ELF-1 (cell line): ENCODE measurements at regions not wholly inside any gene's neighbourhood (a gene's known extent, or its start where the extent isn't known, plus 50 kb on each side); places are given as distances from the start of the nearest gene placed in this dataset.

Experiments used
- DNase-seq: peaks from one replicate; pipeline ENCODE4 v3.0.0-alpha.2; 2016; ENCODE audit warnings: low read depth, low spot score

DNA sequence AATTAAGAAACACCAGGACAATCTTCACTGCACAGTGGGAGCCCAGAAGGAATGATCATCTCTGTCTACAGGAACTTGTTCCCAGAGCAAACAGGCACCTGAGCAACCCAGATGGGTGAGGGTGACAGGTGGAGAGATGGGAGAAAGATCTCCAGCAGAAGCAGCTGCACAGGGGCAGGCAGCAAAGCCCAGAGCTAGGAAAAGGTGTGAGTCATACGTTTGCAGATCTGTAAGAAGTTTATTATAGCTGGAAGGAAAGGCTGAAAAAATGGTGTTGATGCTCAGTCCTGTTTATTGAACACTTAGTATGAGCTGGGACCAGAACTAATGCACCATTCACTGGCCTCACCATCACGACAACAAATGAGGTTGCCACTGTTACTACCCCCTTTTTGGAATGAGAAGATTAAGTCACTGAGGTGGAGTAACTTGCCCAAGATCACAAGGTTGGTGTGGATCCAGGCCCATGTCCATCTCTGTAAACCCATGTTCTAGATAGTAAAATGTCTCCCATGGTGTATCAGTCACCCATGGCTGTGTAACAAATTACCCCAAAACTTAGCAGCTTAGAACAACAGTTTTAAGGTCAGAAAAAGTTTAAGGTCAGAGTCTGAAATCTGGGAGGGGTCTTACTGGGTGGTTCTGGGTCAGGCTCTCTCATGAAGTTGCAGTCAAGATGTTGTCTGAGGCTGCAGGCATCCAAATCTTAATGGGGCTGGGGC lies 506.9 kb downstream of the RPS24 start:
- DNase-seq = no peak

DNA sequence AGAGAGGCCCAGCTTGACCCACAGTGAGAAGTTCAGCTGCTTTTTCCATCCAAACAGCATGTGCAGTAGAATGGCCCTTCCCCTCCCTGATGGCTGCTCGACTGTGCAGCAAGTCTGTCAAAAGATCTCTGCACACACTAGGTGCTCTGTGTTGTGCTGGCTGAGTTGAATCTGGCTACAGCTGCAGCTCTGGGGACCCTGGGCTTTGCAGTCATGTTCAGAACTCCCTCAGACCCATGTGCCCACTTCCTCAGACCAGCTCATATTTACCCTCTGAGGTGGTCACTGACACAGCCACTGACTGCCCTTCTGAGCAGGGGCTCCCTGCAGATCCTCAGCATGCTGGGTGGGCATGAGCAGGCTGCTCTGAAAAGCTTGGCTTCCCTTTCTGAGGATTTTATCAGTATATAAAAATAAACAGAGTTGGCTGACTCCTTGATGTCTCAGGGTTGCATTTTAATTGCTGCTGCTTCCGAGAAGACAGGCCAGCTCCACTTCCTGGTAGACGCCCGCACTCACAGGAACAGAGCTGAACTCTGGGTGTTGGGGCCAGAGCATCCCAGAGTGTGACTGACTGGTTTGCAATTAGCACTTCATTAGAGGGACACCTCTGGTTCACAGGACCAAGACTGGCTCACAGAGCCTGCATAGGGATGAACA lies 507.9 kb downstream of the RPS24 start:
- no peak for DNase-seq

DNA sequence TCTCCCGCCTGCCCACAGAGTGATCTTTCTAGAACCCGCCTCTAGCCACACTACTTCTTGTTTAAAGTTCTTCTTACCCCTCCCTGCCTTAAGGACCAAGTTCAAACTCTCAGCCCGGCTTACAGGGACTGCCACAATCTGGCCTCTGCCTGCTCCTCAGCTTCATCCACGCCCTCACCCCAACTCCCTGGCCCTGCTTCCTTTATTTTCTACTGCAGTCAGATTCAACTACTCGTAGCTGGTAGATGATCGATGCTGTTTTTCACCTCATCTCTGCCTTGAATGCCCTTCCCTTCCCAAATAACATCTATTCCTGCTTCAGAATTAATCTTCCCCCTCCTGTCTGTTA lies 508.5 kb downstream of the RPS24 start:
- no peak for DNase-seq

DNA sequence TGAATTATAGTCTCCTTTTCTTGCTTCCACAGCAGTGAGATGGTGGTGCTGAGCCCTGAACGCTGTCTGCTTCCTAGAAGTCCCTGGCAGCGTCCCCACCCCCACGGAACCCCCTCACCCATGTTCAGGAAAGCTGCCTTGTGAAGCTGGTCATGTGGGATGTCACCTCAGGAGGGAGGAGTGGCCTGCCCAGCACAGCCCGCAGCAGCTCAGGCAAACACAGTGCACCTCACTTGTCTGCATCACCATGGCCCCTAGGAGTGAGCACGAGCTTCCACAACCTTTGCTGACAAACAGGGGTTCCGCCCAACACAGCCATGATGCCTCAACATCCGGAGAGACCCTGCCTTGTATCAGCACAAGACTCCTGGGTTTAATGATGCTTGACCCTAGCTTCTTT lies 508.9 kb downstream of the RPS24 start:
- no peak for DNase-seq

DNA sequence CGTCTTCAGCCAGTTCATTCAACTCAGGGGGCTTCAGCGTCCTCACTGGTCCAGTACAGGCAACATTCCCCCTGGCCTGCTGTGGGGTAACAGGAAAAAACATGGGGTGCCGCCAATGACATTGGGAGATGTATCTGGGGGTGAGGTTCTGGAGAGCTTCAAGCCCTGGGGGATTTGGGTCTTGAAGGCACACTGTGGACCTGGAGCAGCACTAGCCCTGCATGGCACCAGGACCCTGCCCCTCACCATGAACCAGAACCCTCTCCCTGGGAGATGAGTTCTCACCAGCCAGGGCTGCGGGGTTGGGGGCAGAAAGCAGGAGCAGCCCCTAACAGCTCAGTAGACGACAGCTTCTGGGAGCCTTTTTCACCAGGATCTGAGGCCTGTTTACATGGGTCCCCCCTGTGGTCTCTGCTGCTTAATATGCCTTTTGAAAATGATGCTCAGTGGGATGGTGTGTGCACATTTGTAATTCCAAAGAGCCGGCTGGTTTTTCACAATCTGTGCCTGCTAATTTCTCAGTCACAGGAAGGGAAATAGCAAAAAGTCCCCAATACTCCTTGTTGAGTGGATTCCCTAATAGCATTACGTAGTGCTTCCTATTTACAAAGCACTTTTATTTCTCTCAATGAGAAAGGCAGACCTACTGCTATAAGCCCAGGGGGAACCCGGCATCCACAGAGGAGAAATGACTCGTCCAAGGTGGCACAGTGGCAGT lies 509.5 kb downstream of the RPS24 start:
- no peak for DNase-seq

DNA sequence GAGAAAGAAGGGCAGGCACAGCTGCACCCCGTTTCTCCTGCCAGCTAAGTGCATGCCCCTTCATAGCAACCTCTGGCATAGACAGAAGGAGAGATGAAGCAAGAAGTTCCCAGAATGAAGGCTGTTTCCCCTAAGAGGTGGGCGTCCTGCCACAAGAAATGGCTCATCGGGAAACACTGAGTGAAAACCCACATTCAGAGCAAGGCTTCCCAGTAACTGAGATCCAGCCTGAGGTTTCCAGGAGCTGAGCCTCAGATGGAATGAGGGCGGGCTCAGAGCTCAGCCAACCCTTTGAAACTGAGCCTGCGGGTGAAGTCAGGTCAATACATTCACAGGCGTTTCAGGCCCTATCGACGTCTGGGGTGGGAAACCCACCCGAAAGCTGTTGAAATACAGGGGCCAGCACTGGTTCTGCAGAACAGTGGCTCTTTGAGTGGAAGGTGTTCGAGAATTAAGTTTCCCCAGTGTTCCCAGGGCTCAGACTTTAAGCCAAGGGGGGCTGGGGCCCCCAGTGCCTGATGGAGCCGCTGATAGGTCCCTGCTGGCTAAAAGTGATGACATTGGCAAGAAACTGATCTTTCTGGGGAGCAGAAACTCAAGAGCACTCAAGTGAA lies 510.2 kb downstream of the RPS24 start:
- DNase-seq = peak; percentile 56

DNA sequence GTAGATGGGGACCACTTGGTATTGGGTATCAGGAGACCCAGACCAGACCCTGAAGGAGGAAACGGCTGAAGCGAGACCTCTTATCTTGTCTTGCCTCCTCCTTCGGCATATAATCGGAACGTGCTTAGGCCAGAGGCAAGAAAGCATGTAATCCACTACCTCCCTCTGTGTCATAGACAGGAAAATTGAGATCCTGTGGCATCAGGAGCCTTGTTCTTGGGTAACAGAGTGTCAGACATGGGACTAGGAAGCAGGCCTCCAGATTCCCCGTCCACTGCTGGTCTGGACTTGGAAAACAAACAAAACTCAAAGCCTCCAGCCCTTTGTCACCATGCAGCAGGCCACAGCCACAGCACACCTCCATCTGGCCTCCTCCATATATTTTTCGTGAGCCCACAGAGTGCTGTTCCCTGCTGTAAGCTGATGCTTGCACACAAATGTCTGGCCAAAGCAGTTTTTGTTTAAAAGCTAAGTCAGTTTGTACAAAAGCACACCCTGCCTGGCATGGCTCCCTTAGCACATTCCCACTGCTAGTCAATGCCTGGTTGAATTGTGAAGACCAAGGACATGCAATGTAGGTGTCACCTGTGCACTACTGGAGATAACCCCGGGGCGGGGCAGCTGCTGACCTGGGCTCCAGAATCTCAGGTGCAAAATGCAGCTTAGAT lies 510.9 kb downstream of the RPS24 start:
- DNase-seq = no peak

DNA sequence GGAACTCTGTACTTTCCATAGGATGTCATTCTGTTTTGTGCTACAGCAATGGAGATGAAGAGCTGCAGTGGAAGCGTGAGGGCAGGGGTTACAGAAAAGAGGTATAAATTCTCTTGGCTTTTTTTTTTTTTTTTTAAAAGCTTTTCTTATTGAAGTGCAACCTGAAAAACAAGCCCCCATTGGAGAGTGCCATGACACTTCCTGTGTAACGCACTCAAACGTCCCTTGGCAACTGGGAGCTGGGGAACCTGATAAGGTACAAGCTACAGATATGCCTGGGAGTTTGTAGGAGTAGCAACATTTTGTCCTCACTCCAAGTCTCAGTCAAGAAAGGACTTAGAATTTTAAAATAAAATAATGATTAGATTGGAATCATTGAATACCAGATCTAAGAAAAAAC lies 512.1 kb downstream of the RPS24 start:
- no peak for DNase-seq

DNA sequence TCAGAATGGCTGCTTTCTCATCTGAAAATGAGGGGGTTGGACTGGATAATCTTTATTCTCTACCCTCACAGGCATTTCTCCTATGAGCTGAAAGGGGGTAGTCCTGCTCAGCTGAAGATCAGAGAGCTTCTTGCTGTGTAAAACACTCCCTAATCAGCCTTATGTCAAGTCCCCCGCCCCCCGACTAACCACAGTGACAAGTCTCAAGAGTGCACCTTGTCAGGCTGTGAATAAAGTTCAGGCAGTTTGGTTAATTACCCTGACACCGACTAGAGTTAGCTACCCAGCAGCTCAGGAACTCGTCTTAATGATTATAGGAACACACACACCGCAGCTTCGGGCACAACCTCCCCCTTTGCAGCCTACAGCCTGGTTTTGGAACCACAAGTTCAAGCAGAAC lies 513.7 kb downstream of the RPS24 start:
- no peak for DNase-seq

DNA sequence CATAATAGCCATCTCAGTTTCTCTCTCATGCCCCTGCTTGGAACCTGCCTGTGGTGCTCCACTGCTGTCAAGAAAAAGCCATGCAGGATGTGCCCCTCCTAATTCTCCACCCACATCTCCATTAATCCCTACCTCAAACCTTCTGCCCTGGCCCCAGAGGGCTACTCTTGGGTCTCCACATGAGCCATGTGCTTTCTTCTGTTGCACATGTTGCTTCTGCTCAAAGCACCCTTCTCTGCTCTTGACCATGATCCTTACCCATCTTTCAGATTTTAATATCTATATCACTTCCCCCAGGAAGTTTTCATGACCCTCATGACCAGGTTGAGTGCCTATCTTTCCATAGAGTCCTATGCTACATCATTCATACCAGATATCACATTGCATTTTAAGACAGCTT lies 514.2 kb downstream of the RPS24 start:
- DNase-seq = no peak

DNA sequence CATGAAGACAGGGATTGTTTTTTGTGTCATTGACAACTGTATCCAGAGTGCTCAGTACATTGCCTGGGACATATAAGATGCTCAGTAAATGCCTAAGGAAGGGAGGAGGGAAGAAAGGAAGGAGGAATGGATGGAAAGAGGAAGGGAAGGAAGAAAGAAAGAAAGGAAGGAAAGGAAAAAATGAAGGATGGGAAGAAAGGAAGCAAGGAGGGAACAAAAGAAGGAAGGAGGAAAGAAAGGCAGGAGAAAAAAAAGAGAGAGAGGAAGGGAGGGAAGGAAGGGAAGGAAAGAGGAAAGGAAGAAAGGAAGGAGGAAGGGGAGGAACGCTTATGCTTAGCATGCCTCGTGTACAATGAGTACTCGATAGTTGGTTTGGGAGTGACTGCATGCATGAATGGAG lies 514.7 kb downstream of the RPS24 start:
- no peak for DNase-seq

DNA sequence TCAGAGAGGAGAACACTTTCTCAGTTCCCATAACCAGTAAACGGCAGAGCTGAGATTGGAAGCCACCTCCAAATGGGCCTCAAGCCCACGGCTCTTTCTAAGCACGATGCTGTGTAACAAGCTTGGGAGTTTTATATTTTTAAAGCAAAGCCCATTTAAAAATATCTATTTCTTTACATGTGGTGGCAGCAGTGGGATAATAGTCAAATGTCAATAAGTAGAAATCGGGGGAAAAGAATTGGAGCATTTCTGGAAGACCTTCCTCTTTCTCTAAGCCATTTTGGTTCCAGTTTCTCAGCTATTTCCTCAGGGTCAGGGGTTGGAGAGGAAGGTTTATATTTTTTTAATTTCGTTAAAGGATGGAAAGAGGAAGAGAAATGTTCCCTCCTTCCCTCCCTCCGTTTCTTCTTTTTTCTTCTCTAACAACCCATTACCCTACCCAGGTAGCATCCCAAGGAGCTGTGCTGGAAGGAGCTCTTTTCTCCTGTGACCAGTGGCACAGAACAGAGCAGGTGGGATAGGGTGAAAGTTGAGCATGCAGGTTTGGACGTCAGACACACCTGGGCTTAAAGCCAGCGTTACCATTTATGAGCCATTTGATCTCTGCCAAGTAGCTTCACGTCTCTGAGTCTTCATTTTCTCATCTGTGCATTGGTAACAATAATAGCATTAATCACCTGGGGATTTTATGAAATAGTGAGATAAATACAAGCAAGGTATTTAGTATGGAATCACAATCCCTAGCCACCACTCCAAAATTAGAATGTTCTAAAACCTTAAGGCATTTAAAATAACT lies 515.7 kb downstream of the RPS24 start:
- no peak for DNase-seq

DNA sequence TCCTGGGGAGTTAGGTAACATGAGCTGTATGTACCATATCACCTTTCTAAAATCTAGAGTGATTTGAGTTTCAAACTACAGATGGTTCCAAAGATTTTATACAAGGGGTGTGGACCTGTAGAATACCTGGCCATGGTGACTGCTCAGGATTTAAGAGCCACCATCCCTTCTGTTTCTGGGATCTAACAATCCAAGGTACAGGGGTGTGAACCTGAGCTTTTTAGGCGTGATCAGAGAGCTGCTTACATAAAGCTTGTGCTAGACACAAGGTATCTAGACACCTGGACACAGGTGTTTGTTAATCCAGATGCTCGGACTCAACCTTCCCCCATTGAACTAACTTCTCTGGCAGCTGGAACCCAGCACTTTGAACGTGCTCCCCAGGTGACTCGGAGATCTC lies 516.4 kb downstream of the RPS24 start:
- no peak for DNase-seq

DNA sequence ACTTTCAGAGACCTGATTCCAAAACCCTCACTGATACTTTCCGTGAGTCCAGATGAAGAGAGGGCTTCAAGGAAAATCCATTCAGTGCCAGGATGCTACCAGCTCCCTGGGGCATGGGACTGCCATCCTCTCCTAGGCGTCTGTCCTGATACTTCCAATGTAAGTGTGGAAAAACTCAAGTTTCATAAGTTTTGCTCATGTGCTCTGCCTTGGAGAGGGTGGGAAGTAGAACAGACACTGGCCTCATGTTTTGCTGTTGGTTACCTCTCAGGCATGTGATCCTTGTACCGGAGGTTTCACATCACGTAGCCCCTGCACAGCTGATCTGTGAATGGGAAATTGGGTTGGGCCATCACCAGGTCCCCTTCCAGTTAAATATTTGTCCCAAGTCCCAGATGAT lies 517.1 kb downstream of the RPS24 start:
- DNase-seq = no peak

DNA sequence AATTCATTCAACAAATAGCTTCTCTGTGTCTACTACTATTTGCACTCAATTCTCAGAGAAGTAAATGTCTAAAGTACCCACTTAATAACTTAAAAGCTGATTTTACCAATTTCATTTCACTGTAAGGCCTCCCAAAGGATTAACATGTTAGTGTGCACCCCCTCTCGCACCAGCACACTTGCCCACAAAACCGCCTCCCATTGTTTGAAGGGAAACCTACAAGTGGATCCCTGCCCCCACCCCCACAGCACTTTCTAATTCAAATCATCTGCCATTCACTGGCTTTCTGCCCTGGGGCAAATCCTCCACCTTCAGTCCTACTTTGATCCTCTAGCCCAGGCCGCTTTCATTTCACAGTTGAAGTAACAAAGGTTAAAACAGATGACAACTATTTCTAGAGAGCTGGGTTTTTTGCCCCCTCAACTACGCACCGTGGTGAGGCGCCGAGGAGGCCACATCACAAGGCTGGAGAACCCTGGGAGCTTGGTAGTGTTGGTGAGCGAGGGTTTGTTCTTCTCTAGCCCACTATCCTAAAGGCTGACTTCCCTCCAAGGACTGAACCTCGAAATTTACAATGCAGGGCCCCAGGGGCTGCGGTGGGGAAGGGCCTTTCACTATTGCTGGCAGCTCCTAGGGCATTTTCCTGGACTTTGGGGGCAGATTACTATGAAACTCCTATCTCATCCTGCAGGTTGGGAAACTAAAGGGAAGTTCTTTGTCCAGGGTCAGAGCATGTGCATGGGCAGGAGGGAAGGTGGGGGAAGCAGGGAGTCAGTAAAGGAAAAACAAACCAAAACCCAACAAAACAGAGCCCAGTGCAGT lies 517.4 kb upstream of the ZMIZ1 start:
- DNase-seq = peak; percentile 93

DNA sequence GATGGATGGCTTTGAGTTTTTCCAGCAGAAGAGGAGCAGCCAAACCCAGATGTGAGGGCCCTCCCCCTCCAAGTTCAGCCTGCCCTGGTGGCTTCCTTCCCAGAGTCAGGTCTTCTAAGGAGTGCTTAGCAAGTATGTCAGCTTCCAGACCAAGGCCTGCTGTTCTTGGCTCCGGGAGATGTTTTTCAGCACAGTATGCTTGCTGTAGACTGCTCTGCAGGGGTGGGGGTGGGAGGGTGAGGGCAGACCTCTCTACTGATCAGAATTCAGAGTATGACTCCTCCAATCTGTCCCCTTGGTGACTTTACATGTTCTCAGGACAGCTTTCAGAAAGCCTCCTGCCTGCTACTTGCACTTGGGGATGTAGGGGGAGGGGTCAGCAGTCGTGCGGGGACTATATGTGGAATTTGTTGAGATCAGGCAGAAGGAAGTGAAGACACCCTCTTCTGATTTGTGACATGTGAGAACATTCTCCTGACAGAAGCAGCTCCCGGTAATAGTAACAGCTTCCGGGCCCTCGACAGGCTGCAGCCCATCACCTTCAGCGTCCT lies 516.4 kb upstream of the ZMIZ1 start:
- peak; percentile 45 for DNase-seq

DNA sequence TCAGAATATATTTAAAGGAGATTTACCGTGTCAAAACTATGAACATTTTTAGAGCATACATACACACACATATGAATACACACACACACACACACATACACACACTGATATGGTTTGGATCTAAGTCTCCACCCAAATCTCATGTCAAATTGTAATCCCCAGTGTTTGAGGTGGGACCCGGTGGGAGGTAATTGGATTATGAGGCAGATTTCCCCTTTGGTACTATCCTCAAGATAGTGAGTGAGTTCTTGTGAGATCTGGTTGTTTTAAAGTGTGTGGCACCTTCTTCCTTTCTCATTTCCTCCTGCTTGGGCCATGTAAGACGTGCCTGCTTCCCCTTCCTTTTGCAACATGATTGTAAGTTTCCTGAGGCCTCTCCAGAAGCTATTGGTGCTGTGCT lies 515.0 kb upstream of the ZMIZ1 start:
- no peak for DNase-seq

DNA sequence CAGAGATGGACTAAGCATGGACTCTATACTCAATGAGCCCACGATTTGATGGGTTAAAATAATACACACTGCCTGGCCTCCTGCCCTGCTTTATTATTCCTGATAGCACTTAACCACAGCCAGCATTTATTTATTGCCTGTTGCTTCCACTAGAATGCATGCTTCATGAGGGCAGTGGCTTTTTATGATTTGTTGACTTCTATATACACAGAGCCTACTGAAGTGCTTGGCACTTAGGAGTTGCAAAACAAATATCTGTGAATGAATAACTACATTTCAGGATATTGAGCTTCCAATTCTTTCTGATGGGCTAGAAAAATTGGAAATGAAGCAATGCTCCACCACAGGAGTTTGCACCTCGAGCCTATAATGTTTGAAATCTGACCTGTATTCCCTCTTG lies 513.6 kb upstream of the ZMIZ1 start:
- DNase-seq = no peak

DNA sequence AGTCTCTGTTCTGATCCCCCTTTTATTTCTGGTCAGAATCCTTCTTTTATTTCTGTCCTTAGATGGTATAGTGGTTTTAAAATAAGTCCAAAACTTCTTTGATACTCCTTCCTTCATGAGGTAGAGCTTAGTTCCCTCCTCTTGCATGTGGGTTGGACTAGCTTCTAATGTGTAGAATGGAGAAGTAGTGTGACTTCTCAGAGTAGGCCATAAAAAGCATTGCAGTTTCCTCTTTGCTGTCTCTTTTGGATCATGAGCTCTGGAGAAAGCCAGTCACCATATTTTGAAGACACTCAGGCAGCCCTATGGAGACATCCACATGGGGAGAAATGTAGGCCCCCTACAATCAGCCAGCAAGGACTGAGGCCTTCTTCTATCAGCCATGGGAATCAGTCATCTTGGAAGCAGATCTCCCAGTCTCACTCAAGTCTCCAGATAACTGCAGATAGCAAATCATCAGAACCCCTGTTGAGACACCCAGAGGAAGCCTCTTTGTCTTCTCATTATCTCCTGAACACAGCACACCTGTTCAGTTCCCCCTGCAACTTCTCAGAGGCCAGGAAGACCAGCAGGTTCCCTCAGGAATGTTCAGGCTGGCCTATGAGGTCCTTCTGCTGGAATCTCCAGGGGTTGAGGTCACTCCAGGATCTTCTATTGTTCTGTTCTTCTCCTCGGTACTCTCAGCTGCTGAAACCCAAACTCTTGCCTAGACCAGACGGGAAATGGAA lies 511.9 kb upstream of the ZMIZ1 start:
- DNase-seq = no peak
